Fibroblast of pulmonary artery (primary cell): ENCODE measurements at regions not wholly inside any gene's neighbourhood (a gene's known extent, or its start where the extent isn't known, plus 50 kb on each side); places are given as distances from the start of the nearest gene placed in this dataset.

Experiments used
- DNase-seq: peaks from one replicate; pipeline ENCODE4 v3.0.0-alpha.2; 2010; ENCODE audit warnings: low read depth
- H3K4me3 ChIP-seq: replicated peaks from 2 replicates; pipeline ENCODE4 v1.5.1; 2011; ENCODE audit warnings: low read depth, mild to moderate bottlenecking, control low read depth, low read length, moderate library complexity
- CTCF ChIP-seq: IDR thresholded peaks from 2 replicates; pipeline ENCODE4 v1.5.1; 2011; ENCODE audit warnings: mild to moderate bottlenecking, control low read depth, low read length, inconsistent platforms; ENCODE audit errors: missing control alignments

- H3K4me3 ChIP-seq, result no peak overlapping the region
- DNase-seq, result peak; percentile 11
- TF ChIP-seq CTCF, result no peak
Observed at GRCh38 chr10:83612746-83613145, 526.6 kb upstream of the GHITM start.

- no peak for DNase-seq
- H3K4me3 ChIP-seq, result no peak overlapping the region
- TF ChIP-seq CTCF, result no peak
Observed at GRCh38 chr10:83617172-83617571, 522.1 kb upstream of the GHITM start.

- TF ChIP-seq CTCF, result no peak
- H3K4me3 ChIP-seq, result no peak overlapping the region
- no peak for DNase-seq
Observed at GRCh38 chr10:83617692-83618545, 521.4 kb upstream of the GHITM start.

- no peak for DNase-seq
- TF ChIP-seq CTCF, result no peak
- no peak overlapping the region for H3K4me3 ChIP-seq
Observed at GRCh38 chr10:83625831-83626360, 513.4 kb upstream of the GHITM start.

GRCh38 chr10:83632701-83633100 lies 506.6 kb upstream of the GHITM start:
- DNase-seq, result no peak
- TF ChIP-seq CTCF, result no peak
- no peak overlapping the region for H3K4me3 ChIP-seq

GRCh38 chr10:83633547-83633946 lies 505.8 kb upstream of the GHITM start:
- DNase-seq, result no peak
- TF ChIP-seq CTCF, result no peak
- no peak overlapping the region for H3K4me3 ChIP-seq

- TF ChIP-seq CTCF, result no peak
- no peak for DNase-seq
- H3K4me3 ChIP-seq, result no peak overlapping the region
Observed at GRCh38 chr10:83636826-83637225, 502.5 kb upstream of the GHITM start.
